Caco-2 (cell line): ENCODE measurements at regions not wholly inside any gene's neighbourhood (a gene's known extent, or its start where the extent isn't known, plus 50 kb on each side); places are given as distances from the start of the nearest gene placed in this dataset.

ENCODE experiments used
- BruUV-seq: library from RNA; stranded (reverse); fragments of 400-500 nt; replicated peaks from 2 replicates; lab custom pipeline; 2021; lab: Mats Ljungman, UMichigan
- CTCF ChIA-PET: fragments of 300-600 bp; sonication (Branson Sonifier 250); formaldehyde crosslinking; loops from one replicate; lab custom pipeline; 2022; ENCODE audit warnings: antibody characterized with exemption; lab: Charles Lee
- POLR2A ChIA-PET: fragments of 300-600 bp; sonication (Branson Sonifier 250); formaldehyde crosslinking; loops from one replicate; lab custom pipeline; 2022; ENCODE audit warnings: antibody characterized with exemption; lab: Charles Lee
- DNase-seq, 2 experiments: peaks; one replicate each; pipeline versions ENCODE4 v3.0.0 to v3.0.0-alpha.2; 2020 to 2022
- H3K27me3 ChIP-seq: replicated peaks from 2 replicates; pipeline ENCODE4 v1.6.0; 2011; ENCODE audit warnings: low read length; ENCODE audit not compliant: control insufficient read depth, insufficient read depth
- H3K36me3 ChIP-seq: 2 replicates; pipeline ENCODE4 v1.5.1; 2011; ENCODE audit warnings: low read length; ENCODE audit not compliant: control insufficient read depth, insufficient read depth
- H3K4me1 ChIP-seq: fragments of 250-450 bp; sonication (Bioruptor Pico); 2 replicates; pipeline ENCODE4 v1.5.1; 2020; ENCODE audit warnings: mild to moderate bottlenecking
- H3K4me3 ChIP-seq: 2 replicates; pipeline ENCODE4 v1.5.1; 2011; ENCODE audit warnings: low read depth, mild to moderate bottlenecking, control low read depth, low read length
- H3K9me3 ChIP-seq: fragments of 250-450 bp; sonication (Bioruptor Pico); 2 replicates; pipeline ENCODE4 v1.5.1; 2020; ENCODE audit warnings: mild to moderate bottlenecking, moderate library complexity
- H3K27ac Mint-ChIP-seq: one replicate; pipeline ENCODE4 v1.8.0; 2022; ENCODE audit warnings: mixed read lengths; ENCODE audit not compliant: unreplicated experiment
- H3K27me3 Mint-ChIP-seq: one replicate; pipeline ENCODE4 v1.8.0; 2022; ENCODE audit warnings: mixed read lengths; ENCODE audit not compliant: insufficient read depth, unreplicated experiment
- H3K36me3 Mint-ChIP-seq: one replicate; pipeline ENCODE4 v1.8.0; 2022; ENCODE audit warnings: mild to moderate bottlenecking, mixed read lengths; ENCODE audit not compliant: insufficient read depth, unreplicated experiment
- H3K4me1 Mint-ChIP-seq: one replicate; pipeline ENCODE4 v1.8.0; 2022; ENCODE audit warnings: low read depth, mixed read lengths; ENCODE audit not compliant: unreplicated experiment
- H3K4me3 Mint-ChIP-seq: one replicate; pipeline ENCODE4 v1.8.0; 2022; ENCODE audit warnings: mild to moderate bottlenecking, moderate library complexity, mixed read lengths; ENCODE audit not compliant: unreplicated experiment
- H3K9me3 Mint-ChIP-seq: one replicate; pipeline ENCODE4 v1.8.0; 2022; ENCODE audit warnings: mixed read lengths; ENCODE audit not compliant: unreplicated experiment
- intact Hi-C: fragments of 100-400 bp; cut with micrococcal nuclease; formaldehyde crosslinking; loops from one replicate; pipeline ENCODE4 v1.10.0; 2022; ENCODE audit not compliant: unreplicated experiment
- TF ChIP-seq, protein P1 (sequence below), 2 experiments: fragments of 200-600 bp in 1 of 2; IDR thresholded peaks; 1 replicate in 1 of 2; 2 replicates in 1 of 2; pipeline versions ENCODE4 v1.5.1 to v1.8.0; 2011 to 2022; ENCODE audit warnings: antibody characterized with exemption in 1 of 2, control low read depth in 1 of 2, inconsistent platforms in 1 of 2, low read depth in 1 of 2, low read length in 1 of 2, mild to moderate bottlenecking in 1 of 2, moderate library complexity in 1 of 2; ENCODE audit not compliant: insufficient read depth in 1 of 2, severe bottlenecking in 1 of 2, unreplicated experiment in 1 of 2

DNA sequence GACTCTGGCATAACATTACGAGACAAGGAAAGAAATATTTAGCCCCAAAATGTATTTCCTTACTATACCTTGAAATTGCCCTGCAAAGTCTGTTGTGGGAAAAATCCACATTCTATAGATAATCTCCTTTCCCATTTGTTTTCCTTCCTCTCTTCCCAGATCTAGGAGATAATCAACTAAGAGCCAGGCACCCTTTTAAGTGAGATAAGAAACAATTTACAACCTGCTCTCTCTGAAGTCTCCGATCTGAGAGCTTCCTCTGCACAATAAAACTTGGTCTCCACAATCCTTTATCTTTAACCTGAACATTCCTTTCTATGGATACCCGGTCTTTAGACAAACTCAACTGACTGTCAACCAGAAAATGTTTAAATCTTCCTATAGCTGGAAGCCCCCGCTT is 1160.7 kb upstream of the NRXN1 start:
- peaks cover 11% of the 10 kb centered on the region for H3K36me3 Mint-ChIP-seq
- no peaks in the 10 kb centered on the region for H3K27me3 Mint-ChIP-seq
- H3K4me3 Mint-ChIP-seq: peak overlapping the region; percentile 9
- no peaks in the 10 kb centered on the region for H3K36me3 ChIP-seq
- ChIA-PET CTCF (no interaction called here), POLR2A (no interaction called here)
- H3K9me3 Mint-ChIP-seq: peaks cover 32% of the 10 kb centered on the region
- peak; percentile 49 to 68 for DNase-seq
- peak overlapping the region; percentile 18 for H3K27ac Mint-ChIP-seq
- H3K4me1 ChIP-seq: peaks cover 30% of the 10 kb centered on the region
- no TSS peak for BruUV-seq
- H3K4me1 Mint-ChIP-seq: peaks cover 23% of the 10 kb centered on the region
- H3K4me3 ChIP-seq: no peak overlapping the region
- H3K27me3 ChIP-seq: no peaks in the 10 kb centered on the region
- peaks cover 10% of the 10 kb centered on the region; the same call in 1 of the 2 replicates for H3K9me3 ChIP-seq
- TF ChIP-seq, protein P1, sequence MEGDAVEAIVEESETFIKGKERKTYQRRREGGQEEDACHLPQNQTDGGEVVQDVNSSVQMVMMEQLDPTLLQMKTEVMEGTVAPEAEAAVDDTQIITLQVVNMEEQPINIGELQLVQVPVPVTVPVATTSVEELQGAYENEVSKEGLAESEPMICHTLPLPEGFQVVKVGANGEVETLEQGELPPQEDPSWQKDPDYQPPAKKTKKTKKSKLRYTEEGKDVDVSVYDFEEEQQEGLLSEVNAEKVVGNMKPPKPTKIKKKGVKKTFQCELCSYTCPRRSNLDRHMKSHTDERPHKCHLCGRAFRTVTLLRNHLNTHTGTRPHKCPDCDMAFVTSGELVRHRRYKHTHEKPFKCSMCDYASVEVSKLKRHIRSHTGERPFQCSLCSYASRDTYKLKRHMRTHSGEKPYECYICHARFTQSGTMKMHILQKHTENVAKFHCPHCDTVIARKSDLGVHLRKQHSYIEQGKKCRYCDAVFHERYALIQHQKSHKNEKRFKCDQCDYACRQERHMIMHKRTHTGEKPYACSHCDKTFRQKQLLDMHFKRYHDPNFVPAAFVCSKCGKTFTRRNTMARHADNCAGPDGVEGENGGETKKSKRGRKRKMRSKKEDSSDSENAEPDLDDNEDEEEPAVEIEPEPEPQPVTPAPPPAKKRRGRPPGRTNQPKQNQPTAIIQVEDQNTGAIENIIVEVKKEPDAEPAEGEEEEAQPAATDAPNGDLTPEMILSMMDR (IDR thresholded peaks at IDR 0.05; ENCODE audit: insufficient read depth in 1 of 2, low read depth in 1 of 2, low read length in 1 of 2, severe bottlenecking in 1 of 2, unreplicated experiment in 1 of 2): no peak
- intact Hi-C loops: loop anchor here (2.0 kb wide), 2 partner anchors 68 to 158 kb away; no protein-coding TSS in a partner anchor

DNA sequence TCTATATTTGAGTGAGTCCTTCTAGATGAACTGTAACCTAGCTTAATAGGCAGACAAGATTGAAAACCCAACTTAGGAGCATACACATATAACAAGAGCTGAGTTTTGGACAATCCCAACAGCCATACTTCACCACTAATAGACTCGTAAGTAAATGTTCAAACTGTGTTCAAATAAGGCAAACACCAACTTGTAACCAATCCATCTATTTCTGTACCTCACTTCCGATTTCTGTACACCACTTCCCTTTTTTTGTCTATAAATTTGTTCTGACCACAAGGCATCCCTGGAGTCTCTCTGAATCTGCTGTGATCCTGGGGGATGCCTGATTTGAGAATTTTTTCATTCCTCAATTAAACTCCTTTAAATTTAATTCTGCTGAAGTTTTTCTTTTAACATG is 1149.1 kb upstream of the NRXN1 start:
- BruUV-seq: no TSS peak
- TF ChIP-seq, protein P1 (IDR thresholded peaks at IDR 0.05; ENCODE audit: insufficient read depth in 1 of 2, low read depth in 1 of 2, low read length in 1 of 2, severe bottlenecking in 1 of 2, unreplicated experiment in 1 of 2): no peak
- H3K27me3 Mint-ChIP-seq: no peaks in the 10 kb centered on the region
- intact Hi-C loops: no loop called here
- POLR2A ChIA-PET: no interaction called here
- CTCF ChIA-PET: no interaction called here
- H3K4me1 ChIP-seq: no peaks in the 10 kb centered on the region
- no peak overlapping the region for H3K4me3 Mint-ChIP-seq
- H3K4me3 ChIP-seq: no peak overlapping the region
- peaks cover 21% of the 10 kb centered on the region; the same call in 1 of the 2 replicates for H3K9me3 ChIP-seq
- H3K36me3 Mint-ChIP-seq: no peaks in the 10 kb centered on the region
- peaks cover 21% of the 10 kb centered on the region for H3K9me3 Mint-ChIP-seq
- H3K27me3 ChIP-seq: no peaks in the 10 kb centered on the region
- H3K36me3 ChIP-seq: no peaks in the 10 kb centered on the region
- DNase-seq: no peak
- H3K27ac Mint-ChIP-seq: no peak overlapping the region
- no peaks in the 10 kb centered on the region for H3K4me1 Mint-ChIP-seq

DNA sequence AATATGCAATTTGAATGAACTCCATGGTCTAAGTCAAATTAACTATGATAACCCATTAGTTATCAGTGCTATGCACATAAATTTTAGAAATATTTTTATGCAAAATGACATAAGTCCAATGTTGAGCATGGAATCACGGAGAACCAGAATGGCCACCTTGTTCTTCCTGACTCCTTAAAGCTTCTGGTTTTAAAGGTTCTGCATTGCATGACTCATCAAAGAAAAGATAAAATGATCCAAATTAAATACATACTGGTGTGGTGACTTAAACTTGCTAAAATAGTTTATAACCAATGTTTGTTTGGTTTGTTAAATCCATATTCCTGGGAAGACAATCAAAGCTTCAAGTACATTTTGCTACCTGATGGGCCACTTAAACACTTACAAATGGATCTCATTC is 1146.9 kb upstream of the NRXN1 start:
- no peaks in the 10 kb centered on the region for H3K4me1 Mint-ChIP-seq
- Histone ChIP-seq H3K4me1 (no peaks in the 10 kb centered on the region), H3K27me3 (no peaks in the 10 kb centered on the region), H3K4me3 (no peak overlapping the region), H3K36me3 (no peaks in the 10 kb centered on the region), H3K9me3 (peaks cover 21% of the 10 kb centered on the region; the same call in 1 of the 2 replicates)
- H3K27me3 Mint-ChIP-seq: no peaks in the 10 kb centered on the region
- DNase-seq: no peak
- H3K36me3 Mint-ChIP-seq: no peaks in the 10 kb centered on the region
- ChIA-PET CTCF (no interaction called here), POLR2A (no interaction called here)
- intact Hi-C loops: no loop called here
- no peak overlapping the region for H3K4me3 Mint-ChIP-seq
- no TSS peak for BruUV-seq
- H3K27ac Mint-ChIP-seq: no peak overlapping the region
- TF ChIP-seq, protein P1 (IDR thresholded peaks at IDR 0.05; ENCODE audit: insufficient read depth in 1 of 2, low read depth in 1 of 2, low read length in 1 of 2, severe bottlenecking in 1 of 2, unreplicated experiment in 1 of 2): no peak
- peaks cover 19% of the 10 kb centered on the region for H3K9me3 Mint-ChIP-seq
